SK-N-MC (cell line): ENCODE measurements at regions not wholly inside any gene's neighbourhood (a gene's known extent, or its start where the extent isn't known, plus 50 kb on each side); places are given as distances from the start of the nearest gene placed in this dataset.

ENCODE experiments used
- EZH2 ChIP-seq: fragments of 200-600 bp; sonication (generic); IDR thresholded peaks from one replicate; pipeline ENCODE4 v1.6.1; 2017; ENCODE audit warnings: antibody characterized with exemption
- POLR2AphosphoS5 ChIP-seq: IDR thresholded peaks from 2 replicates; pipeline ENCODE4 v1.6.1; 2012; ENCODE audit warnings: mild to moderate bottlenecking, low read depth, low read length, borderline replicate concordance

GRCh38 chr9:12464400-12464799 lies 228.8 kb upstream of the TYRP1 start:
- TF ChIP-seq EZH2 (no peak), POLR2AphosphoS5 (no peak)
